GF-D8 (cell line): ENCODE measurements at regions not wholly inside any gene's neighbourhood (a gene's known extent, or its start where the extent isn't known, plus 50 kb on each side); places are given as distances from the start of the nearest gene placed in this dataset.
"Not testable (repeated sequence)": the region's sequence is repeated elsewhere in the genome, so short reads cannot be mapped to it uniquely, and the experiment has no call there.

Source experiments
- DNase-seq: peaks from one replicate; lab custom pipeline; 2025; lab: John Stamatoyannopoulos, UW

- no peak for DNase-seq
Measured at GRCh38 chr10:107542607-107543006, 378.1 kb upstream of the SORCS1 start.

GRCh38 chr10:107542016-107542415 lies 377.5 kb upstream of the SORCS1 start:
- no peak for DNase-seq

GRCh38 chr10:107540981-107541380 lies 376.5 kb upstream of the SORCS1 start:
- no peak for DNase-seq

GRCh38 chr10:107529350-107529749 lies 364.8 kb upstream of the SORCS1 start:
- no peak for DNase-seq

- no peak for DNase-seq
Measured at GRCh38 chr10:107520348-107520747, 355.8 kb upstream of the SORCS1 start.

GRCh38 chr10:107517811-107518210 lies 353.3 kb upstream of the SORCS1 start:
- DNase-seq = no peak

GRCh38 chr10:107516349-107516748 lies 351.8 kb upstream of the SORCS1 start:
- DNase-seq = no peak

- DNase-seq = not testable (repeated sequence)
Measured at GRCh38 chr10:107504011-107504410, 339.5 kb upstream of the SORCS1 start.

GRCh38 chr10:107502229-107502985 lies 337.9 kb upstream of the SORCS1 start:
- no peak for DNase-seq

- no peak for DNase-seq
Measured at GRCh38 chr10:107498983-107499382, 334.5 kb upstream of the SORCS1 start.

- no peak for DNase-seq
Measured at GRCh38 chr10:107497024-107497423, 332.5 kb upstream of the SORCS1 start.

GRCh38 chr10:107496594-107496993 lies 332.1 kb upstream of the SORCS1 start:
- no peak for DNase-seq

GRCh38 chr10:107492389-107492788 lies 327.9 kb upstream of the SORCS1 start:
- DNase-seq = no peak

- DNase-seq = no peak
Measured at GRCh38 chr10:107490389-107490788, 325.9 kb upstream of the SORCS1 start.

GRCh38 chr10:107487284-107487683 lies 322.8 kb upstream of the SORCS1 start:
- no peak for DNase-seq

- DNase-seq = no peak
Measured at GRCh38 chr10:107485019-107485418, 320.5 kb upstream of the SORCS1 start.

- DNase-seq = no peak
Measured at GRCh38 chr10:107481881-107482280, 317.4 kb upstream of the SORCS1 start.

GRCh38 chr10:107481224-107481623 lies 316.7 kb upstream of the SORCS1 start:
- no peak for DNase-seq

- no peak for DNase-seq
Measured at GRCh38 chr10:107480781-107481180, 316.3 kb upstream of the SORCS1 start.

- DNase-seq = no peak
Measured at GRCh38 chr10:107477266-107477665, 312.8 kb upstream of the SORCS1 start.

GRCh38 chr10:107476408-107476807 lies 311.9 kb upstream of the SORCS1 start:
- no peak for DNase-seq

- DNase-seq = no peak
Measured at GRCh38 chr10:107474650-107475049, 310.1 kb upstream of the SORCS1 start.

GRCh38 chr10:107473225-107473624 lies 308.7 kb upstream of the SORCS1 start:
- no peak for DNase-seq

GRCh38 chr10:107471911-107472310 lies 307.4 kb upstream of the SORCS1 start:
- no peak for DNase-seq
